Limb (tissue), 2 donors: ENCODE measurements at regions not wholly inside any gene's neighbourhood (a gene's known extent, or its start where the extent isn't known, plus 50 kb on each side); places are given as distances from the start of the nearest gene placed in this dataset.

Experiments
- DNase-seq, 2 donors: peaks; one replicate each; pipeline ENCODE4 v3.0.0-alpha.2; 2016; ENCODE audit errors: extremely low spot score in 2 of 2

- DNase-seq, result no peak
These were observed 140.8 kb downstream of the VEGFA start for GRCh38 chr6:43910638-43911353.

- DNase-seq, result no peak
These were observed 140.2 kb downstream of the VEGFA start for GRCh38 chr6:43910149-43910637.

GRCh38 chr6:43909474-43910148, 139.6 kb downstream of the VEGFA start:
- no peak for DNase-seq

GRCh38 chr6:43907789-43908472, 137.9 kb downstream of the VEGFA start:
- DNase-seq, result no peak

GRCh38 chr6:43907312-43907711, 137.3 kb downstream of the VEGFA start:
- no peak for DNase-seq

- no peak for DNase-seq
These were observed 134.5 kb downstream of the VEGFA start for GRCh38 chr6:43904311-43905123.

GRCh38 chr6:43903739-43904290, 133.8 kb downstream of the VEGFA start:
- DNase-seq, result no peak

GRCh38 chr6:43901733-43902230, 131.8 kb downstream of the VEGFA start:
- DNase-seq, result no peak

- no peak for DNase-seq
These were observed 131.1 kb downstream of the VEGFA start for GRCh38 chr6:43900916-43901732.

GRCh38 chr6:43900560-43900915, 130.5 kb downstream of the VEGFA start:
- no peak for DNase-seq

- DNase-seq, result no peak
These were observed 129.8 kb downstream of the VEGFA start for GRCh38 chr6:43899830-43900229.

GRCh38 chr6:43898358-43899131, 128.5 kb downstream of the VEGFA start:
- DNase-seq, result no peak

- no peak for DNase-seq
These were observed 127.7 kb downstream of the VEGFA start for GRCh38 chr6:43897571-43898302.

- DNase-seq, result no peak
These were observed 126.6 kb downstream of the VEGFA start for GRCh38 chr6:43896329-43897255.

- no peak for DNase-seq
These were observed 125.8 kb downstream of the VEGFA start for GRCh38 chr6:43895656-43896328.

- DNase-seq, result no peak
These were observed 123.1 kb downstream of the VEGFA start for GRCh38 chr6:43893073-43893472.
